ENCODE measurements at regions not wholly inside any gene's neighbourhood (a gene's known extent, or its start where the extent isn't known, plus 50 kb on each side); places are given as distances from the start of the nearest gene placed in this dataset.

DNA sequence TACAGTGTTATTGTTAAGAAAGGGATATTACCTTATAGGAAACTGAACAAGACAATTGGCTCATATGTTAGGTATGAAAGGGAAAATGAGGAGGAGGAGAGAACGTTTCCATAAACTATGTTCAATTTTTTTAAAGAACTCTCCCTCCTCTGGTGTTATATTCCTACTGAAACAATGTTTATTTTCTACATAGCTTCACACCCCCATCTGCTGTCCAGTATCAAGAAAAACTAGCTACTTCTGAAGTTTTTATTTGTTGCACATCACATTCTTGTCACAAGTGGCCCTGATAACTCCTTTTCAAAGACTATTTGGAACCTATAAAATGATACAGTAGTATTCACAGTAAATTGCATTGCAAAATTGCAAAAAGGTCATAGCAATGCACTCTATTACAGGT lies 223.4 kb upstream of the FAM174A start:
- Mint-ChIP-seq H3K4me3 (no peak overlapping the region), H3K9me3 (peaks cover 9% of the 10 kb centered on the region), H3K36me3 (no peaks in the 10 kb centered on the region), H3K4me1 (ENCODE audit: unreplicated experiment) (no peaks in the 10 kb centered on the region), H3K27me3 (no peaks in the 10 kb centered on the region), H3K27ac (no peak overlapping the region)
- DNase-seq (ENCODE audit: extremely low spot score, unreplicated experiment): no peak
- TF ChIP-seq, protein P1, sequence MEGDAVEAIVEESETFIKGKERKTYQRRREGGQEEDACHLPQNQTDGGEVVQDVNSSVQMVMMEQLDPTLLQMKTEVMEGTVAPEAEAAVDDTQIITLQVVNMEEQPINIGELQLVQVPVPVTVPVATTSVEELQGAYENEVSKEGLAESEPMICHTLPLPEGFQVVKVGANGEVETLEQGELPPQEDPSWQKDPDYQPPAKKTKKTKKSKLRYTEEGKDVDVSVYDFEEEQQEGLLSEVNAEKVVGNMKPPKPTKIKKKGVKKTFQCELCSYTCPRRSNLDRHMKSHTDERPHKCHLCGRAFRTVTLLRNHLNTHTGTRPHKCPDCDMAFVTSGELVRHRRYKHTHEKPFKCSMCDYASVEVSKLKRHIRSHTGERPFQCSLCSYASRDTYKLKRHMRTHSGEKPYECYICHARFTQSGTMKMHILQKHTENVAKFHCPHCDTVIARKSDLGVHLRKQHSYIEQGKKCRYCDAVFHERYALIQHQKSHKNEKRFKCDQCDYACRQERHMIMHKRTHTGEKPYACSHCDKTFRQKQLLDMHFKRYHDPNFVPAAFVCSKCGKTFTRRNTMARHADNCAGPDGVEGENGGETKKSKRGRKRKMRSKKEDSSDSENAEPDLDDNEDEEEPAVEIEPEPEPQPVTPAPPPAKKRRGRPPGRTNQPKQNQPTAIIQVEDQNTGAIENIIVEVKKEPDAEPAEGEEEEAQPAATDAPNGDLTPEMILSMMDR (conservative IDR thresholded peaks at IDR 0.05): peak; percentile 33

DNA sequence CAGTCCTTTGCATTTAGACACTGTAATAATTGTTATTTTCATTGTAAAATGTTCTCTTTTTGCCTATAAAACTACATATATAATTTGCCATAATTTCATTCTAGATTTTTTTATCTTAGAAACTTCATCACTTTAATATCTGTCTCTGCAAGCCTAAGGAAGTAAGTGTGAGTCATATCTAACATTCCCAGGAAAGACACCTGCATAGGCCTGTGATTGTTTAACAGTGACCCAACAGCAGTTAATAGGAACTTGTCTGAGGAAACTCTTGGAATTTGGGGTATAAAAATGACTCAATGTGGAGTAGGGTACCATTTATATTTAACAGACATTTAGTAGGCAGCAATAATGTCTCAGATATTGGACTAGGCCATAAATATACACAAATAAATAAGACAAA lies 229.2 kb upstream of the FAM174A start:
- Mint-ChIP-seq H3K36me3 (no peaks in the 10 kb centered on the region), H3K4me3 (no peak overlapping the region), H3K27me3 (no peaks in the 10 kb centered on the region), H3K27ac (no peak overlapping the region), H3K9me3 (no peaks in the 10 kb centered on the region), H3K4me1 (ENCODE audit: unreplicated experiment) (no peaks in the 10 kb centered on the region)
- no peak for DNase-seq (ENCODE audit: extremely low spot score, unreplicated experiment)
- TF ChIP-seq, protein P1 (conservative IDR thresholded peaks at IDR 0.05): no peak

DNA sequence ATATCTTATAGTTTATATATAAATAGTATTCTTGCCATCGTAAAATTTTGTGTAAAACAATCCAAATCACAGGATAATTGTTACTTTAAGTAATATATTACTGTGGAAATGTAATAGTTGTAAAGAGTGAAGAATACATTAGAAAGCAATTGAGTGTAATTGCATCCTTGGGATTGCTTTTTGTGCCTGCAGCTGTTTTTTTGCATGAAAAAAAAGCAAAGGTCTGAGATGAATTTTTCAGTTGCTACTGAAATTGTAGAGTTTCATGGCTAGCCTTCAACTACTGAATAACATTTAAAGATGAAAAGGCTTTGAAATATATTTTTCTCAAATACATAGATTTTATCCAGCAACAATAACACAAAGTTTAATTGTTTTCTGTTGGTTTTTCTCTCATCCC lies 232.0 kb upstream of the FAM174A start:
- no peaks in the 10 kb centered on the region for H3K4me1 Mint-ChIP-seq (ENCODE audit: unreplicated experiment)
- no peak overlapping the region for H3K27ac Mint-ChIP-seq
- no peak overlapping the region for H3K4me3 Mint-ChIP-seq
- TF ChIP-seq, protein P1 (conservative IDR thresholded peaks at IDR 0.05): no peak
- no peaks in the 10 kb centered on the region for H3K27me3 Mint-ChIP-seq
- no peak for DNase-seq (ENCODE audit: extremely low spot score, unreplicated experiment)
- H3K36me3 Mint-ChIP-seq: no peaks in the 10 kb centered on the region
- H3K9me3 Mint-ChIP-seq: no peaks in the 10 kb centered on the region

DNA sequence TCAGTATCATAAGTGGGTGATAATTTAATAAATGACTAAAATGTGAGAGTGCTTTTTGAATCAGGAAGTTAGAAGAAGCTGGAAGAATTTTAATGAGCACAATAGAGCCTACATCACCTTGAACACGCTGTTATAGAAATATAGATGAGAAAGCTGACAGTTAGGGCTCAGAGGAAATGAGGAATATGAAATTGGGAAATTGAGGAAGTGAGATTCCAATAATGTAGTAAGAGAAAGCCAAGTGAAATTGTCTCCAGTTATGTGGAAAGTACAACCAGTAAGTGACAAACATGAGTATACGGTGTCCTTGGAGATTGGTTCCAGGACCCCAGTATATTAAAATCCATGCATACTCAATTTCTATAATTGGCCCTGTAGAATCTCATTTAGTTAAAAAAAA lies 235.9 kb upstream of the FAM174A start:
- no peaks in the 10 kb centered on the region for H3K36me3 Mint-ChIP-seq
- H3K4me1 Mint-ChIP-seq (ENCODE audit: unreplicated experiment): no peaks in the 10 kb centered on the region
- H3K27me3 Mint-ChIP-seq: no peaks in the 10 kb centered on the region
- no peak overlapping the region for H3K4me3 Mint-ChIP-seq
- no peaks in the 10 kb centered on the region for H3K9me3 Mint-ChIP-seq
- DNase-seq (ENCODE audit: extremely low spot score, unreplicated experiment): no peak
- H3K27ac Mint-ChIP-seq: no peak overlapping the region
- TF ChIP-seq, protein P1 (conservative IDR thresholded peaks at IDR 0.05): no peak

DNA sequence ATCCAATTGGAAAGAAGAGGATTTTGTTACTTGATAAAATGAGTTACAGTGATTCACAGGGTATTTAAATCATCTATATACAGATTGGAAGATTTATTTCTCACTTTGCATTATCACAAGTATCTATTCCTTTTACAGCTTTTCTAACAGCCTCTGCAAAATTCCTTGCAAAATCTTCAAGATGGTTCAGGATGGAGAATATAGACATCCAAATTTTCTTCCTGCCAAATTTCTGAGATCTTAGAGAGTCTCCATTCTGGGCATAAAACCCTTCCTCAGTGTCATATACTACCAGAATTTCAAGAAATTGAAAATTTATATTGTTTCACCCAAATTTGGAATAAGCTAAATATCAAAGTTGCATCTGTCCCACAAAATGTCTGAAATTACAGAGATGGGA lies 259.1 kb upstream of the FAM174A start:
- Mint-ChIP-seq H3K27ac (no peak overlapping the region), H3K9me3 (no peaks in the 10 kb centered on the region), H3K36me3 (no peaks in the 10 kb centered on the region), H3K27me3 (no peaks in the 10 kb centered on the region), H3K4me3 (no peak overlapping the region), H3K4me1 (ENCODE audit: unreplicated experiment) (no peaks in the 10 kb centered on the region)
- DNase-seq (ENCODE audit: extremely low spot score, unreplicated experiment): no peak
- TF ChIP-seq, protein P1 (conservative IDR thresholded peaks at IDR 0.05): no peak

DNA sequence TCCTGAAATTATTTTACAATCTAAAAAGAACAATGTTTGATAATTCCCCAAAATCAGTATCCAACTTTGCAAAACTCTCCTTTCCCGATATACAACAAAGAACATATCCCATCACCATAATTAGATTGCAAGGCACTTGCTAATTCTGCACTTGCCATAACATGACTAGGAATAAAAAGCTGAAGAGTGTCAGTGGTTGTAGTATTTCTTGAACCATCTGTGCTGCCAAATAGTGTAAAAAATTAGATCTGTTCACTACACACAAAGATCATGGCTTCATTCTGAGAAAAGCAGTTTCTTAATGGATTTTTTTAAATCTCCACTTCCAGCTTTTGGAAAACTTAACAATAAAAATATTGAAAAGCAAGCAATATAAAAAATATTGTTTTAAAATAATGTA lies 259.5 kb upstream of the FAM174A start:
- H3K4me3 Mint-ChIP-seq: no peak overlapping the region
- H3K9me3 Mint-ChIP-seq: no peaks in the 10 kb centered on the region
- no peaks in the 10 kb centered on the region for H3K36me3 Mint-ChIP-seq
- no peaks in the 10 kb centered on the region for H3K27me3 Mint-ChIP-seq
- peaks cover 2% of the 10 kb centered on the region for H3K4me1 Mint-ChIP-seq (ENCODE audit: unreplicated experiment)
- no peak overlapping the region for H3K27ac Mint-ChIP-seq
- no peak for DNase-seq (ENCODE audit: extremely low spot score, unreplicated experiment)
- TF ChIP-seq, protein P1 (conservative IDR thresholded peaks at IDR 0.05): no peak
